Amniotic stem cell (primary cell): ENCODE measurements at regions not wholly inside any gene's neighbourhood (a gene's known extent, or its start where the extent isn't known, plus 50 kb on each side); places are given as distances from the start of the nearest gene placed in this dataset.
"Not testable (repeated sequence)": the region's sequence is repeated elsewhere in the genome, so short reads cannot be mapped to it uniquely, and the experiment has no call there.

Experiments
- DNase-seq: peaks from one replicate; lab custom pipeline; 2025; lab: John Stamatoyannopoulos, UW

GRCh38 chr7:73918926-73919693 is 58.2 kb downstream of the TMEM270 start:
- no peak for DNase-seq

- no peak for DNase-seq
These were observed 58.9 kb downstream of the TMEM270 start for GRCh38 chr7:73919694-73920375.

GRCh38 chr7:73920406-73921134 is 59.6 kb downstream of the TMEM270 start:
- DNase-seq: no peak

- DNase-seq: no peak
These were observed 60.9 kb downstream of the TMEM270 start for GRCh38 chr7:73921623-73922528.

GRCh38 chr7:73928644-73929043 is 67.7 kb downstream of the TMEM270 start:
- not testable (repeated sequence) for DNase-seq

- no peak for DNase-seq
These were observed 70.5 kb downstream of the TMEM270 start for GRCh38 chr7:73931502-73931901.

GRCh38 chr7:73932364-73932763 is 71.4 kb downstream of the TMEM270 start:
- DNase-seq: peak; percentile 0

- DNase-seq: no peak
These were observed 72.1 kb downstream of the TMEM270 start for GRCh38 chr7:73933091-73933490.

- DNase-seq: no peak
These were observed 76.0 kb downstream of the TMEM270 start for GRCh38 chr7:73936967-73937366.

- not testable (repeated sequence) for DNase-seq
These were observed 76.7 kb downstream of the TMEM270 start for GRCh38 chr7:73937650-73938049.

GRCh38 chr7:73939528-73939927 is 78.6 kb downstream of the TMEM270 start:
- DNase-seq: no peak

GRCh38 chr7:73940701-73941238 is 79.8 kb downstream of the TMEM270 start:
- no peak for DNase-seq

- peak; percentile 2 for DNase-seq
These were observed 81.0 kb downstream of the TMEM270 start for GRCh38 chr7:73941836-73942551.

GRCh38 chr7:73945022-73945421 is 83.0 kb upstream of the ELN start:
- no peak for DNase-seq

GRCh38 chr7:73948287-73948686 is 79.7 kb upstream of the ELN start:
- no peak for DNase-seq

- DNase-seq: no peak
These were observed 75.7 kb upstream of the ELN start for GRCh38 chr7:73952266-73952665.

GRCh38 chr7:73954181-73954580 is 73.8 kb upstream of the ELN start:
- DNase-seq: no peak

GRCh38 chr7:73954861-73955260 is 73.1 kb upstream of the ELN start:
- no peak for DNase-seq

GRCh38 chr7:73960548-73960947 is 67.4 kb upstream of the ELN start:
- no peak for DNase-seq

GRCh38 chr7:73961991-73962390 is 66.0 kb upstream of the ELN start:
- DNase-seq: not testable (repeated sequence)
